ENCODE measurements at regions not wholly inside any gene's neighbourhood (a gene's known extent, or its start where the extent isn't known, plus 50 kb on each side); places are given as distances from the start of the nearest gene placed in this dataset.

DNA sequence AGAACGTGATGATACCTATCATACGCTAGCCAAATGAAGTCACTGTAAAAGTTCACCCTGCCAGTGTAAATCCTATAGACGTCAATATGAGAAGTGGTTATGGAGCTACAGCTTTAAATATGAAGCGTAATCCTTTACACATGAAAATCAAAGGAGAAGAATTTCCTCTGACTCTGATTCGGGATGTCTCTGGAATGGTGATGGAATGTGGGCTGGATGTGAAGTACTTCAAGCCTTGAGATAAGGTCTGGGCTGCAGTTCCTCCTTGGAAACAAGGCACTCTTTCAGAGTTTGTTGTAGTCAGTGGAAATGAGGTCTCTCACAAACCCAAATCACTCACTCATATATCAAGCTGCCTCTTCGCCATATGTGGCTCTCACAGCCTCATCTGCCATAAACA is 53.1 kb upstream of the NAP1L1 start:
- TF ChIP-seq POLR2A (IDR thresholded peaks at IDR 0.05; ENCODE audit: low read length) (no peak), RFX5 (IDR thresholded peaks at IDR 0.05) (no peak), CEBPB (IDR thresholded peaks at IDR 0.05) (no peak)
- TF ChIP-seq, protein P1, sequence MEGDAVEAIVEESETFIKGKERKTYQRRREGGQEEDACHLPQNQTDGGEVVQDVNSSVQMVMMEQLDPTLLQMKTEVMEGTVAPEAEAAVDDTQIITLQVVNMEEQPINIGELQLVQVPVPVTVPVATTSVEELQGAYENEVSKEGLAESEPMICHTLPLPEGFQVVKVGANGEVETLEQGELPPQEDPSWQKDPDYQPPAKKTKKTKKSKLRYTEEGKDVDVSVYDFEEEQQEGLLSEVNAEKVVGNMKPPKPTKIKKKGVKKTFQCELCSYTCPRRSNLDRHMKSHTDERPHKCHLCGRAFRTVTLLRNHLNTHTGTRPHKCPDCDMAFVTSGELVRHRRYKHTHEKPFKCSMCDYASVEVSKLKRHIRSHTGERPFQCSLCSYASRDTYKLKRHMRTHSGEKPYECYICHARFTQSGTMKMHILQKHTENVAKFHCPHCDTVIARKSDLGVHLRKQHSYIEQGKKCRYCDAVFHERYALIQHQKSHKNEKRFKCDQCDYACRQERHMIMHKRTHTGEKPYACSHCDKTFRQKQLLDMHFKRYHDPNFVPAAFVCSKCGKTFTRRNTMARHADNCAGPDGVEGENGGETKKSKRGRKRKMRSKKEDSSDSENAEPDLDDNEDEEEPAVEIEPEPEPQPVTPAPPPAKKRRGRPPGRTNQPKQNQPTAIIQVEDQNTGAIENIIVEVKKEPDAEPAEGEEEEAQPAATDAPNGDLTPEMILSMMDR (IDR thresholded peaks at IDR 0.05) = no peak
